ENCODE measurements at regions not wholly inside any gene's neighbourhood (a gene's known extent, or its start where the extent isn't known, plus 50 kb on each side); places are given as distances from the start of the nearest gene placed in this dataset.

- TF ChIP-seq CTCF (conservative IDR thresholded peaks at IDR 0.05) (no peak), ZFX (IDR thresholded peaks at IDR 0.05) (no peak)
These were observed 148.9 kb downstream of the GLUL start for GRCh38 chr1:182242641-182243040.
